HepG2 (cell line): ENCODE measurements at regions not wholly inside any gene's neighbourhood (a gene's known extent, or its start where the extent isn't known, plus 50 kb on each side); places are given as distances from the start of the nearest gene placed in this dataset.

ENCODE experiments used
- ATAC-seq: fragments of 200-7000 bp; cut with Tn5 transposase; 3 replicates; pipeline ENCODE4 v1.9.1; 2020; ENCODE audit warnings: mild to moderate bottlenecking, moderate library complexity
- BruUV-seq: library from RNA; stranded (reverse); fragments of 400-500 nt; replicated peaks from 2 replicates; lab custom pipeline; 2021; lab: Mats Ljungman, UMichigan
- CTCF ChIA-PET: fragments of 300-600 bp; formaldehyde crosslinking; extraction: SDS; loops from one replicate; lab custom pipeline; 2021; ENCODE audit warnings: low total read pairs, inconsistent platforms, low intra/inter-chr PET ratio; lab: Yijun Ruan, JAX
- POLR2A ChIA-PET: fragments of 350-600 bp; sonication (Branson Sonifier 250); formaldehyde crosslinking; loops from one replicate; lab custom pipeline; 2020; ENCODE audit warnings: antibody characterized with exemption, inconsistent platforms; lab: Yijun Ruan, JAX
- DNase-seq: peaks from one replicate; pipeline ENCODE4 v3.0.0-alpha.2; 2015; ENCODE audit warnings: low spot score
- FAIRE-seq: peaks from 3 replicates; lab custom pipeline; 2011; peaks lifted over from hg19 to GRCh38; lab: Jason Lieb, UNC
- H2AFZ ChIP-seq: one replicate; pipeline ENCODE4 v1.6.1; 2011; ENCODE audit warnings: low read length, inconsistent platforms
- H3K27ac ChIP-seq: fragments of 300-600 bp; 3 replicates; pipeline ENCODE4 v1.8.0; 2011; ENCODE audit warnings: mixed run types, mild to moderate bottlenecking, mixed read lengths, low read length, inconsistent platforms; ENCODE audit not compliant: insufficient read depth; ENCODE audit errors: extremely low read length
- H3K27me3 ChIP-seq, 2 experiments: fragments of 200-600 bp in 1 of 2; 2 replicates in 1 of 2; 3 replicates in 1 of 2; pipeline versions ENCODE4 v1.6.0 to v1.8.0; 2011; ENCODE audit warnings: low read length in 2 of 2, mild to moderate bottlenecking in 2 of 2, moderate library complexity in 2 of 2, inconsistent platforms in 1 of 2; ENCODE audit not compliant: insufficient read depth in 2 of 2, control insufficient read depth in 1 of 2
- H3K36me3 ChIP-seq, 2 experiments: fragments of 200-600 bp in 1 of 2; replicated peaks in 1 of 2; 2 replicates in 1 of 2; 3 replicates in 1 of 2; pipeline versions ENCODE4 v1.5.1 to v1.8.0; 2011; ENCODE audit warnings: low read length in 2 of 2, inconsistent platforms in 1 of 2; ENCODE audit not compliant: insufficient read depth in 2 of 2, control insufficient read depth in 1 of 2
- H3K4me1 ChIP-seq: 2 replicates; pipeline ENCODE4 v1.5.1; 2012; ENCODE audit warnings: low read length, inconsistent platforms; ENCODE audit not compliant: insufficient read depth
- H3K4me2 ChIP-seq: 2 replicates; pipeline ENCODE4 v1.6.0; 2011; ENCODE audit warnings: low read depth, low read length, inconsistent platforms
- H3K4me3 ChIP-seq, 3 experiments: fragments of 200-600 bp in 1 of 3; sonication (generic), shearing (Covaris generic) in 1 of 3; replicated peaks in 1 of 3; 2 replicates each; pipeline ENCODE4 v1.5.1; 2011 to 2016; ENCODE audit warnings: low read length in 3 of 3, inconsistent platforms in 2 of 3, low read depth in 2 of 3, mild to moderate bottlenecking in 2 of 3, control low read depth in 1 of 3, mixed read lengths in 1 of 3; ENCODE audit not compliant: insufficient read depth in 1 of 3
- H3K79me2 ChIP-seq: one replicate; pipeline ENCODE4 v1.6.1; 2011; ENCODE audit warnings: low read length, inconsistent platforms; ENCODE audit not compliant: insufficient read depth
- H3K9ac ChIP-seq: 2 replicates; pipeline ENCODE4 v1.6.0; 2011; ENCODE audit warnings: mild to moderate bottlenecking, low read depth, low read length, inconsistent platforms; ENCODE audit not compliant: insufficient read depth
- H3K9me3 ChIP-seq: 2 replicates; pipeline ENCODE4 v1.5.1; 2012; ENCODE audit warnings: mild to moderate bottlenecking, low read length
- H4K20me1 ChIP-seq: 2 replicates; pipeline ENCODE4 v1.6.0; 2011; ENCODE audit warnings: inconsistent platforms, mild to moderate bottlenecking, low read length, moderate library complexity; ENCODE audit not compliant: insufficient read depth
- CEBPB ChIP-seq: IDR thresholded peaks from 2 replicates; pipeline ENCODE4 v1.6.1; 2011; ENCODE audit warnings: low read depth, low read length, improper control_type of control experiment, borderline replicate concordance
- ZNF644 ChIP-seq: IDR thresholded peaks from 2 replicates; pipeline ENCODE4 v1.6.1; 2016; ENCODE audit warnings: low read depth
- WGBS: methylation state at CpG from one replicate; pipeline ENCODE4 v1.1.6; 2017; ENCODE audit warnings: low lambda C conversion rate; 5-methylcytosine and 5-hydroxymethylcytosine counted together
- in situ Hi-C: cut with HindIII; loops from 2 replicates; pipeline ENCODE4 v1.10.0; 2017; ENCODE audit warnings: low pct_unique_long_range_greater_than_20kb; ENCODE audit not compliant: extremely low pct_ligation_motif_present
- intact Hi-C: fragments of 100-400 bp; cut with micrococcal nuclease; formaldehyde crosslinking; loops from one replicate; pipeline ENCODE4 v1.10.0; 2022; ENCODE audit not compliant: unreplicated experiment
- TF ChIP-seq, protein P1 (sequence below), 2 experiments: sonication (generic) in 1 of 2; formaldehyde crosslinking in 1 of 2; IDR thresholded peaks; 2 replicates each; pipeline versions ENCODE4 v1.4.0 to v1.6.1; 2016 to 2020; ENCODE audit warnings: borderline replicate concordance in 1 of 2, low read depth in 1 of 2, mild to moderate bottlenecking in 1 of 2, missing genetic modification reagents in 1 of 2
- TF ChIP-seq, protein P2 (sequence below): IDR thresholded peaks from 2 replicates; pipeline ENCODE4 v1.6.1; 2012; ENCODE audit warnings: low read depth, low read length, improper control_type of control experiment

DNA sequence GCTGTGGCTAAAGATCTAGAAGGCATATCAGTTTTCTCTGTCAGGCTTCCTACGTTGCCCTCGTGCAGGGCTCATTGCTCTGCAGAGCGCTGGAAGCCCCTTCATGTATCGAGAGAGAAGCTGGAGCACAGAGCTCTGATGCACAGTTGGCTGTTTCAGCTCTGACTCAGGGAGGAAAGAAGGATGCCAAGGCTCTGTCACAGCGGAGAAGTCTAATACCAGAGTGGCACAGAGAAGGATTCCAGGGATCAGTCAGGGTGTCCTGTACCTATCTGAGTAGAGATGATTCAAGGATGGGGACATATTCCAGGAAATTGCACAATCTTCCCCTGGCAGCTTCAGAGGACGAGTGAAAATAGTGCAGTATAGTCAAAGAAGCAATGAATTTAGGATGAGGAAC, 179.2 kb upstream of the FMN2 start:
- intact Hi-C loops (no loop called here), in situ Hi-C loops (no loop called here)
- H3K4me3 ChIP-seq, result no peak overlapping the region
- H3K27me3 ChIP-seq, result no peaks in the 10 kb centered on the region
- FAIRE-seq (no peak), DNase-seq (no peak), ATAC-seq (no peak)
- H2AFZ ChIP-seq, result no peak overlapping the region
- H3K79me2 ChIP-seq, result no peaks in the 10 kb centered on the region
- no peak overlapping the region for H3K4me2 ChIP-seq
- no peaks in the 10 kb centered on the region for H3K36me3 ChIP-seq
- no peaks in the 10 kb centered on the region for H4K20me1 ChIP-seq
- WGBS, result 3% methylated on average over 6 of the region's 6 CpGs
- ChIA-PET CTCF (no interaction called here), POLR2A (no interaction called here)
- H3K27ac ChIP-seq, result no peak overlapping the region
- no peaks in the 10 kb centered on the region for H3K9me3 ChIP-seq
- no peaks in the 10 kb centered on the region for H3K4me1 ChIP-seq
- H3K9ac ChIP-seq, result no peak overlapping the region
- TF ChIP-seq, protein P1, sequence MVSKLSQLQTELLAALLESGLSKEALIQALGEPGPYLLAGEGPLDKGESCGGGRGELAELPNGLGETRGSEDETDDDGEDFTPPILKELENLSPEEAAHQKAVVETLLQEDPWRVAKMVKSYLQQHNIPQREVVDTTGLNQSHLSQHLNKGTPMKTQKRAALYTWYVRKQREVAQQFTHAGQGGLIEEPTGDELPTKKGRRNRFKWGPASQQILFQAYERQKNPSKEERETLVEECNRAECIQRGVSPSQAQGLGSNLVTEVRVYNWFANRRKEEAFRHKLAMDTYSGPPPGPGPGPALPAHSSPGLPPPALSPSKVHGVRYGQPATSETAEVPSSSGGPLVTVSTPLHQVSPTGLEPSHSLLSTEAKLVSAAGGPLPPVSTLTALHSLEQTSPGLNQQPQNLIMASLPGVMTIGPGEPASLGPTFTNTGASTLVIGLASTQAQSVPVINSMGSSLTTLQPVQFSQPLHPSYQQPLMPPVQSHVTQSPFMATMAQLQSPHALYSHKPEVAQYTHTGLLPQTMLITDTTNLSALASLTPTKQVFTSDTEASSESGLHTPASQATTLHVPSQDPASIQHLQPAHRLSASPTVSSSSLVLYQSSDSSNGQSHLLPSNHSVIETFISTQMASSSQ (IDR thresholded peaks at IDR 0.05; ENCODE audit: low read depth), result no peak
- TF ChIP-seq, protein P1 (CRISPR knock-in tag; IDR thresholded peaks at IDR 0.05; ENCODE audit: borderline replicate concordance), result no peak
- TF ChIP-seq ZNF644 (CRISPR knock-in tag), result no peak
- peak; percentile 68; the same call in 1 of the 2 replicates for TF ChIP-seq CEBPB
- TF ChIP-seq, protein P2, sequence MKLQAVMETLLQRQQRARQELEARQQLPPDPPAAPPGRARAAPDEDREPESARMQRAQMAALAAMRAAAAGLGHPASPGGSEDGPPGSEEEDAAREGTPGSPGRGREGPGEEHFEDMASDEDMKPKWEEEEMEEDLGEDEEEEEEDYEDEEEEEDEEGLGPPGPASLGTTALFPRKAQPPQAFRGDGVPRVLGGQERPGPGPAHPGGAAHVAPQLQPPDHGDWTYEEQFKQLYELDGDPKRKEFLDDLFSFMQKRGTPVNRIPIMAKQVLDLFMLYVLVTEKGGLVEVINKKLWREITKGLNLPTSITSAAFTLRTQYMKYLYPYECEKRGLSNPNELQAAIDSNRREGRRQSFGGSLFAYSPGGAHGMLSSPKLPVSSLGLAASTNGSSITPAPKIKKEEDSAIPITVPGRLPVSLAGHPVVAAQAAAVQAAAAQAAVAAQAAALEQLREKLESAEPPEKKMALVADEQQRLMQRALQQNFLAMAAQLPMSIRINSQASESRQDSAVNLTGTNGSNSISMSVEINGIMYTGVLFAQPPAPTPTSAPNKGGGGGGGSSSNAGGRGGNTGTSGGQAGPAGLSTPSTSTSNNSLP, result no peak
- no TSS peak for BruUV-seq
